Adrenal gland (tissue), 9 donors: ENCODE measurements at regions not wholly inside any gene's neighbourhood (a gene's known extent, or its start where the extent isn't known, plus 50 kb on each side); places are given as distances from the start of the nearest gene placed in this dataset.
"Not testable (repeated sequence)": the region's sequence is repeated elsewhere in the genome, so short reads cannot be mapped to it uniquely, and the experiment has no call there.

Source experiments
- DNase-seq, 7 donors: peaks; one replicate each; pipeline ENCODE4 v3.0.0-alpha.2; 2019 to 2020
- H3K27ac ChIP-seq, 5 donors: fragments of 200-600 bp; sonication (generic) in 4 of 5; 1 replicate in 3 of 5; 2 replicates in 2 of 5; pipeline versions ENCODE4 v1.5.1 to v1.8.0; 2016 to 2020; ENCODE audit warnings: mild to moderate bottlenecking in 1 of 5
- H3K27me3 ChIP-seq: fragments of 200-600 bp; 2 replicates; pipeline ENCODE4 v1.8.0; 2021
- H3K36me3 ChIP-seq, 2 donors: fragments of 200-600 bp; replicated peaks in 1 of 2; 1 replicate in 1 of 2; 2 replicates in 1 of 2; pipeline versions ENCODE4 v1.5.1 to v1.8.0; 2018 to 2022
- H3K4me1 ChIP-seq, 2 donors: fragments of 200-600 bp; replicated peaks in 1 of 2; 1 replicate in 1 of 2; 2 replicates in 1 of 2; pipeline versions ENCODE4 v1.5.1 to v1.8.0; 2018 to 2021
- H3K4me3 ChIP-seq, 4 donors: fragments of 200-600 bp; sonication (generic) in 3 of 4; one replicate each; pipeline ENCODE4 v1.5.1; 2016 to 2018
- H3K9me3 ChIP-seq, 3 donors: fragments of 200-600 bp; sonication (generic) in 1 of 3; replicated peaks in 1 of 3; 1 replicate in 2 of 3; 2 replicates in 1 of 3; pipeline versions ENCODE4 v1.5.1 to v1.8.0; 2016 to 2021
- POLR2A ChIP-seq, 2 donors: fragments of 450-650 bp; IDR thresholded peaks; one replicate each; pipeline ENCODE4 v1.6.1; 2017; ENCODE audit warnings: antibody characterized with exemption in 2 of 2, mild to moderate bottlenecking in 2 of 2, moderate library complexity in 1 of 2
- WGBS, 4 donors: extraction: QIAGEN DNeasy Blood & Tissue Kit in 2 of 4; methylation state at CpG; one replicate each; pipeline versions ENCODE4 v1.1.5 to v1.1.7; 2013 to 2017; 5-methylcytosine and 5-hydroxymethylcytosine counted together
- intact Hi-C, 2 donors: fragments of 100-400 bp; cut with DNase I; formaldehyde crosslinking; loops; one replicate each; pipeline versions ENCODE4 v1.14.1 to v1.15.0; 2022 to 2023
- TF ChIP-seq, protein P1 (sequence below), 6 experiments: fragments of 450-650 bp in 4 of 6; fragments of 200-600 bp in 2 of 6; sonication (generic) in 1 of 6; IDR thresholded peaks; 1 replicate in 5 of 6; 2 replicates in 1 of 6; pipeline versions ENCODE4 v1.5.1 to v1.8.0; 2016 to 2021; ENCODE audit warnings: antibody characterized with exemption in 6 of 6, mild to moderate bottlenecking in 2 of 6, moderate library complexity in 1 of 6
- donor health status: healthy with polysubstance abuse.
- donor health status: Bipolar disorder and iron deficiency.
- donor health status: DM: yes; HTN: yes; CAD: no.
- donor health status: DM: no; HTN: no; CAD: no.
- donor health status: DM: no; HTN: no; CAD: no.

- intact Hi-C loops: no loop called here
- H3K4me1 ChIP-seq: no peaks in the 10 kb centered on the region
- H3K27me3 ChIP-seq: no peaks in the 10 kb centered on the region
- TF ChIP-seq, protein P1, sequence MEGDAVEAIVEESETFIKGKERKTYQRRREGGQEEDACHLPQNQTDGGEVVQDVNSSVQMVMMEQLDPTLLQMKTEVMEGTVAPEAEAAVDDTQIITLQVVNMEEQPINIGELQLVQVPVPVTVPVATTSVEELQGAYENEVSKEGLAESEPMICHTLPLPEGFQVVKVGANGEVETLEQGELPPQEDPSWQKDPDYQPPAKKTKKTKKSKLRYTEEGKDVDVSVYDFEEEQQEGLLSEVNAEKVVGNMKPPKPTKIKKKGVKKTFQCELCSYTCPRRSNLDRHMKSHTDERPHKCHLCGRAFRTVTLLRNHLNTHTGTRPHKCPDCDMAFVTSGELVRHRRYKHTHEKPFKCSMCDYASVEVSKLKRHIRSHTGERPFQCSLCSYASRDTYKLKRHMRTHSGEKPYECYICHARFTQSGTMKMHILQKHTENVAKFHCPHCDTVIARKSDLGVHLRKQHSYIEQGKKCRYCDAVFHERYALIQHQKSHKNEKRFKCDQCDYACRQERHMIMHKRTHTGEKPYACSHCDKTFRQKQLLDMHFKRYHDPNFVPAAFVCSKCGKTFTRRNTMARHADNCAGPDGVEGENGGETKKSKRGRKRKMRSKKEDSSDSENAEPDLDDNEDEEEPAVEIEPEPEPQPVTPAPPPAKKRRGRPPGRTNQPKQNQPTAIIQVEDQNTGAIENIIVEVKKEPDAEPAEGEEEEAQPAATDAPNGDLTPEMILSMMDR (IDR thresholded peaks at IDR 0.05): no peak
- no peak for TF ChIP-seq POLR2A (IDR thresholded peaks at IDR 0.05)
- no peak overlapping the region for H3K27ac ChIP-seq
- no peak overlapping the region for H3K4me3 ChIP-seq
- no peak for DNase-seq
- no peaks in the 10 kb centered on the region for H3K36me3 ChIP-seq
- WGBS, 4 donors: 47 to 55% (median 52%) methylated on average over 2 of the region's 2 CpGs
- no peaks in the 10 kb centered on the region for H3K9me3 ChIP-seq
Measured at GRCh38 chr5:51632027-51632426, 248.8 kb downstream of the ISL1 start.

- Histone ChIP-seq H3K4me3 (no peak overlapping the region), H3K9me3 (no peaks in the 10 kb centered on the region), H3K4me1 (no peaks in the 10 kb centered on the region), H3K36me3 (no peaks in the 10 kb centered on the region), H3K27me3 (no peaks in the 10 kb centered on the region), H3K27ac (no peak overlapping the region)
- no peak for DNase-seq
- intact Hi-C loops: no loop called here
- TF ChIP-seq, protein P1 (IDR thresholded peaks at IDR 0.05): no peak
- TF ChIP-seq POLR2A (IDR thresholded peaks at IDR 0.05): no peak
- 59 to 75% (median 72%) methylated on average over 2 of the region's 2 CpGs for WGBS, 4 donors
Measured at GRCh38 chr5:51632793-51633192, 249.5 kb downstream of the ISL1 start.

GRCh38 chr5:51636973-51637372 lies 253.7 kb downstream of the ISL1 start:
- intact Hi-C loops, H3K4me3 ChIP-seq, H3K36me3 ChIP-seq, H3K4me1 ChIP-seq, H3K27ac ChIP-seq, H3K9me3 ChIP-seq, H3K27me3 ChIP-seq, DNase-seq: not testable (repeated sequence)
- 78 to 88% (median 86%) methylated on average over 6 of the region's 6 CpGs for WGBS, 4 donors

GRCh38 chr5:51644976-51645375 lies 261.7 kb downstream of the ISL1 start:
- H3K36me3 ChIP-seq: no peaks in the 10 kb centered on the region
- no peak for TF ChIP-seq POLR2A (IDR thresholded peaks at IDR 0.05)
- TF ChIP-seq, protein P1 (IDR thresholded peaks at IDR 0.05): no peak
- intact Hi-C loops: no loop called here
- no peaks in the 10 kb centered on the region for H3K9me3 ChIP-seq
- DNase-seq: no peak
- no peaks in the 10 kb centered on the region for H3K27me3 ChIP-seq
- WGBS, 4 donors: 52 to 59% (median 57%) methylated on average over 2 of the region's 2 CpGs
- H3K4me3 ChIP-seq: no peak overlapping the region
- no peaks in the 10 kb centered on the region for H3K4me1 ChIP-seq
- H3K27ac ChIP-seq: no peak overlapping the region

- H3K4me1 ChIP-seq: no peaks in the 10 kb centered on the region
- intact Hi-C loops: no loop called here
- no peaks in the 10 kb centered on the region for H3K36me3 ChIP-seq
- H3K4me3 ChIP-seq: no peak overlapping the region
- no peak for DNase-seq
- H3K9me3 ChIP-seq: no peaks in the 10 kb centered on the region
- TF ChIP-seq POLR2A (IDR thresholded peaks at IDR 0.05): no peak
- TF ChIP-seq, protein P1 (IDR thresholded peaks at IDR 0.05): no peak
- no peaks in the 10 kb centered on the region for H3K27me3 ChIP-seq
- H3K27ac ChIP-seq: no peak overlapping the region
Measured at GRCh38 chr5:51646482-51646881, 263.2 kb downstream of the ISL1 start.
